HG03175 (cell line): ENCODE measurements at regions not wholly inside any gene's neighbourhood (a gene's known extent, or its start where the extent isn't known, plus 50 kb on each side); places are given as distances from the start of the nearest gene placed in this dataset.
"Not testable (repeated sequence)": the region's sequence is repeated elsewhere in the genome, so short reads cannot be mapped to it uniquely, and the experiment has no call there.

Experiments used
- ATAC-seq: cut with Tn5 transposase; IDR thresholded peaks from one replicate; pipeline ENCODE4 v1.9.1; 2021; ENCODE audit warnings: mild to moderate bottlenecking, moderate library complexity; ENCODE audit not compliant: unreplicated experiment

- ATAC-seq: no peak
Measured at GRCh38 chr21:15301014-15301413, 236.2 kb upstream of the NRIP1 start.

GRCh38 chr21:15301736-15302135 lies 236.9 kb upstream of the NRIP1 start:
- ATAC-seq: no peak

GRCh38 chr21:15306271-15306670 lies 241.5 kb upstream of the NRIP1 start:
- ATAC-seq: no peak

GRCh38 chr21:15308333-15308732 lies 243.5 kb upstream of the NRIP1 start:
- no peak for ATAC-seq

GRCh38 chr21:15309022-15309590 lies 244.3 kb upstream of the NRIP1 start:
- no peak for ATAC-seq

GRCh38 chr21:15309721-15310120 lies 244.9 kb upstream of the NRIP1 start:
- ATAC-seq: no peak

GRCh38 chr21:15311510-15311909 lies 246.7 kb upstream of the NRIP1 start:
- ATAC-seq: no peak

- ATAC-seq: not testable (repeated sequence)
Measured at GRCh38 chr21:15317034-15317433, 252.2 kb upstream of the NRIP1 start.

GRCh38 chr21:15319727-15320126 lies 254.9 kb upstream of the NRIP1 start:
- no peak for ATAC-seq

GRCh38 chr21:15324542-15324941 lies 259.7 kb upstream of the NRIP1 start:
- ATAC-seq: no peak

- no peak for ATAC-seq
Measured at GRCh38 chr21:15326032-15326867, 261.4 kb upstream of the NRIP1 start.

GRCh38 chr21:15327637-15328265 lies 263.0 kb upstream of the NRIP1 start:
- ATAC-seq: no peak

- ATAC-seq: no peak
Measured at GRCh38 chr21:15329191-15329590, 264.4 kb upstream of the NRIP1 start.

GRCh38 chr21:15330872-15331271 lies 266.1 kb upstream of the NRIP1 start:
- ATAC-seq: no peak

GRCh38 chr21:15332572-15332971 lies 267.8 kb upstream of the NRIP1 start:
- no peak for ATAC-seq

GRCh38 chr21:15333136-15333710 lies 268.4 kb upstream of the NRIP1 start:
- no peak for ATAC-seq

GRCh38 chr21:15333951-15334350 lies 269.2 kb upstream of the NRIP1 start:
- ATAC-seq: no peak

- no peak for ATAC-seq
Measured at GRCh38 chr21:15343066-15343465, 278.3 kb upstream of the NRIP1 start.

GRCh38 chr21:15352009-15352408 lies 287.2 kb upstream of the NRIP1 start:
- no peak for ATAC-seq

GRCh38 chr21:15353546-15353945 lies 288.7 kb upstream of the NRIP1 start:
- no peak for ATAC-seq

GRCh38 chr21:15354516-15354915 lies 289.7 kb upstream of the NRIP1 start:
- no peak for ATAC-seq

- no peak for ATAC-seq
Measured at GRCh38 chr21:15355066-15355465, 290.3 kb upstream of the NRIP1 start.
